NCI-H1694 treated with DMSO at 0.1 percent for 48 hours (cell line): ENCODE measurements at regions not wholly inside any gene's neighbourhood (a gene's known extent, or its start where the extent isn't known, plus 50 kb on each side); places are given as distances from the start of the nearest gene placed in this dataset.
A peak's percentile ranks its signal among the peaks of the same experiment; 100 is the strongest.

Source experiments
- DNase-seq: peaks from one replicate; lab custom pipeline; 2025; lab: John Stamatoyannopoulos, UW

DNA sequence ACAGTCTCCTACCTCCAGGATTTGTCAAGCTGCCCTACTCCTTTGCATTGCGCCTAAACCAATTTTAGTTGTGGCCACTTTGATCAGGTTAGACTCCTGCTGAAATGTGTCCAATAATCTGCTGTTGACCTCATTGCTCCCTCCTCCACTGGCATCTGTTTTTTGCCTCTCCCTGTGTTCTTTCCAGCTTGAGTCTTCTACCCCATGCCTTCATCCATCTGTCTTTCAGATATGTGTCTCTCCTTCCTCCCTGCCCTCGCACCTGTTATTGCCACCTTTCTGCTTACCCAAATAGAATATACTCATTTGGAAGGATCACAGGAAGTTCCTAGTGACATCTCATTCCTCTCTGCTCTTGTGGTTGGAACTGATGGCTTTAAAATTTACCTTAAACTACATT, 366.6 kb upstream of the CLNK start:
- DNase-seq: no peak

- no peak for DNase-seq
These were observed 366.2 kb upstream of the CLNK start for GRCh38 chr4:11050766-11051165.

- DNase-seq: peak; percentile 13
These were observed 364.4 kb upstream of the CLNK start for GRCh38 chr4:11049001-11049400.

DNA sequence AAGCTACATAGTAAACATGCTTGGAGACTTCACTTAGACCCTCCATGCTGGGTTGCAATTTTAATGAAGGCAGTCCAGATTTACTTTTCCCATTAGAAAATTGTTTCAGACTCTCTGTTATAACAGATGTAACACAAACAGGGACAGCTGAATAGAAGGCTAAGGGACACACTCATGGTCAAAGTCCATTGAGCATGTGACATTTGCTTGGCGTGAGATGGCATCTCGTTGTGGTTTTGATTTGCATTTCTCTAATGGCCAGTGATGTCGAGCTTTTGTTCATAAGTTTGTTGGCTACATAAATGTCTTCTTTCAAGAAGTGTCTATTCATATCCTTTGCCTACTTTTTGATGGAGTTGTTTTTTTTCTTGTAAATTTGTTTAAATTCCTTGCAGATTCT, 358.2 kb upstream of the CLNK start:
- no peak for DNase-seq

DNA sequence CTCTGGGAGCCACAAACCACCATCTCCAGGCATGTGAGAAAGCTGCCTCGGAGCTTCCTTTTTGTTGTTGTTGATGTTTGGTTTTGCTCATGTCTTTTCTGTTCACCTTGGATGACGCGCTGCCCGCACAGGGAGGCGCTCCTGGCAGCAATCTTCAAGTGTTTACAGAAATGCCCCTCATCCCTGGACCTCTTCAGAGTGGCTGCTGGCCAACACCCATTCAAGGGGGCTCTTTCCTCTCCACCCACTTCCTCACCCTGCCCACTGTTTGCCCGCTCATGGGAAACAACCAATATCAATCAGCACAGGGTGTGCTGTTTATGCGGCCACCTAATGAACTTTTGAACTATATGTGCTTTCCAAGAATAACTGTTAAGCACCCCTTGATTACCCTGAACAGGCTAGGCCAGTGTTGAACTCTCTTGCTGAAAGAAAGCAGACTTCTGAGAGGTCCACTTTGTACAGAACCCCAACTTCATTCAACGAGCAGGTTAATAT, 355.1 kb upstream of the CLNK start:
- no peak for DNase-seq

- no peak for DNase-seq
These were observed 354.4 kb upstream of the CLNK start for GRCh38 chr4:11038926-11039325.

GRCh38 chr4:11037637-11038036, 353.1 kb upstream of the CLNK start:
- DNase-seq: no peak

DNA sequence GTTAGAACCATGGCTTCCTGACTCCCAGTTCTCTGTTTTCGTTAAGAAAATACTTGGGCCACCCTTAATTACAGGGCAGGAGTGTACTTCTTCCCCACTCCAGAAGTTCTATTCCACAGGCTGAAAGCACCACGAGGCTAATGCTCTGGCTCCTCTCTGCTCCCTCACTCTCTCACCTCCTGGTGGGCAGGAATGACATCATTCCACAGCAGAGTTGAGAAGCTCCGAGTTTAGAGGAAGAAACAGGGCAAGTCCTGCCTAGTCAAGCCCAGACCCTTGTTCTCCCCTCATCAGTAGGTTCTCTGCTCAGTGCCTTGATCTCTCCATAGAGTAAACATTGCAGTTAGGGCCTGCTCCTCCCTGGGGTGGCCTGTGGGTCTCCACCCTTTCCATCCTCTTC, 343.8 kb upstream of the CLNK start:
- no peak for DNase-seq

DNA sequence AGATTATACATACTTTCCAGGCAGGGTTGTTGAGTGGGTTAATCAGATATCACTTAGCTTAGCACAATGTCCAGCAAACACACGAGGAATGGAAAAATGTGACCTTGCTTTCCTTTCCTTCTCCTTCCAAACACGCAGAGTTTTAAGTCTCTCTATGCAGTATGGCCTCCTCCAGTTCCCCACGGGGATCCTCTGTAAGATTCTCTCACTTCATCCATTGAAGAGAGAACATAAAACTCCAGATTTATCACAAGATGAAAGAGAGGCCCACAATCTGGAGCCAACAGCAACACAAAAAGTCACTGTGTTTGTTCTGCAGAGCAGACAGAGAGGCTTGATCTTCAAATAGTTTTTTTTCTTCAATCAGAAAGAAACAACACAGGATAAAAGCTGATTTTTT, 336.8 kb upstream of the CLNK start:
- no peak for DNase-seq

DNA sequence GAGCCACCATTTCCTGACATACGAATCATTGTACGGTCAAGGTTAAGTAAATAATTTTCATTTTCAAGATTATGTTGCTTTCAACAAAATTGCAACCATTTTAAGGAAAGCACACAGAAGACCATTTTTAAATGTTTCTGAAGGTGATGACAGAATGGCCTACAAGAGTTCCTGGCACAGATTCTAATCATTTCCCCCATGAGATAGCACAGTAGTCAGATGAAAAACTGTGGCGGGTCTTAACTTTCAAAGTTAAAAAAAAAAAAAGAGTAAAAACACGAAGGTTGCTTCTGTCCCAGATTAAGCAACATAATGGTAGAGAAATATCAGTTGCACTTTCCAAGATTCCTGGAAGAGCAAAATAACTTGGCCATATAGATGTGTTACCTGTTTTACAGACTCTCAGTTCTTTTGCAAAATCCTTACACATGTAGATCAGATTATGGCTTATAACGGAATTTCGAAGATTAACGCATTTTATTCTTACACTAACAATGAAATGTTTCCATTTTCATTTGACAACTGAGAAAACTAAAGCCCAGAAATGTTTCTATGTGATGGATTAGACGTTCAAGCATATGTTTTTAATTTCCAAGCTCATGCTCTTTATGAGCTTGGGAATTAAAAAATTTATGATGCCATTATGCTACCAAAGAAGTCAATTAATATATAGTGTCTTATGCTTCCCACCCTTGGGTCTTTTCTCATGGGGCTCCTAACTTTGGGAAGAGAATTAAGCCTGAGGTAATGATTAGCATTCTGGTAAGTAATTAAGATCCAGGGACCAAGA, 335.1 kb upstream of the CLNK start:
- no peak for DNase-seq

DNA sequence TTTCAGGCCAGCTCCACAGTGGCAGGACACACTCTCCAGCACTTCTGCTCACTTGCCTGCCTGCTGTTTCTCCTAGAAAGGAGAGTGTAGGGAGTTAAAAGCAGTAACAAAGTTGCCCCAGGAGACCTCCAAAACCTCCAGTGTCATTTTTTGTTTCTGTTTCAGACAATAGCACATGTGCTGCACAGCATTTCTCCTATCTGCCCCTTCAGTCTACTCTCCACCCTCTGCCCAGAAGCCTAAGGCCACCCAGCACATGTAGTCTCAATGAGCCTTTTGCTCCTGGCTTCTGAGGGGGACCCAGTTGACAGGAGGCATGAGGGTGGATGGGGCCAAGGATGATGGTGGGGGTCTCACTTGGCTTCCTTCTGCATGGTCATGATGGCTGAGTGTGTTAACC, 329.6 kb upstream of the CLNK start:
- DNase-seq: no peak

DNA sequence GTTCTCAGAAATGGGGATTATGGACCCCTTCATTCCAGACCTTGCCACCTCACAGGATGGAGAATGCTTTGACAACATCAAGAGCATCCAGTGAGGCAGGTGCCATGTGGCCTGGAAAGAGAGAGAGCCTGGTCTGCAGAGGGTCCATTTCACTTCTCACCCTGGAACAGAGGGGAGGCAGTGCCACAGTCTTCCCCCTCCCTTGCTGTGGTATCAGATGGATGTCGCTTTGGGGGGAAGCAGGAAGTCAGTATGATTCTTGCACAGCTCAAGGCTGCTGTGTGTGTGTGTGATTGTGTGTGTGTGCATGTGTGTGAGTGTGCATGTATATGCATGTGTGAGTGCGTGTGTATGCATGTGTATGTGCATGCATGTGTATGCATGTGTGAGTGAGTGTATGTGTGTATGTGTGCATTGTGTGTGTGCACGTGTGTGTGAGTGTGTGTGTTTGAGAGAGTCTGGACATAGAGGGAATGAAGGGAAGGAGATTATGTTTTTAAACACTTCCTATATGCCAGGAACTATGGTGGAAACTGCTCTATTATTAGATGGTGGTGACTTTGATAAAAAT, 328.6 kb upstream of the CLNK start:
- no peak for DNase-seq

DNA sequence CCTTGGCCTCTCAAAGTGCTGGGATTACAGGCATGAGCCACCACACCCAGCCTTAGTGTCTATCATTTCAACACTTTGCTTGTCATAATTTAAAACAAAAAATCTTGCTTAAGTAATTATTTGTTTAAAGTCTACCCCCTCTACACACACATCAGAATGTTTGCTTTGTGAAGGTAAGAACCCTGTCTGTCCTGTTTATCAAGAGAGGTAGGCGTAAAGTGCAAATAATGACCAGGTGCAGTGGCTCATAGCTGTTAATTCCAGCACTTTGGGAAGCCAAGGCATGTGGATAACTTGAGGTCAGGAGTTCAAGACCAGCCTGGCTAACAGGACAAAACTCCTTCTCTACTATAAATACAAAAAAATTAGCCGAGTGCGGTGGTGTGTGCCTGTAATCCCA, 326.7 kb upstream of the CLNK start:
- DNase-seq: no peak

- no peak for DNase-seq
These were observed 326.1 kb upstream of the CLNK start for GRCh38 chr4:11010624-11011023.

DNA sequence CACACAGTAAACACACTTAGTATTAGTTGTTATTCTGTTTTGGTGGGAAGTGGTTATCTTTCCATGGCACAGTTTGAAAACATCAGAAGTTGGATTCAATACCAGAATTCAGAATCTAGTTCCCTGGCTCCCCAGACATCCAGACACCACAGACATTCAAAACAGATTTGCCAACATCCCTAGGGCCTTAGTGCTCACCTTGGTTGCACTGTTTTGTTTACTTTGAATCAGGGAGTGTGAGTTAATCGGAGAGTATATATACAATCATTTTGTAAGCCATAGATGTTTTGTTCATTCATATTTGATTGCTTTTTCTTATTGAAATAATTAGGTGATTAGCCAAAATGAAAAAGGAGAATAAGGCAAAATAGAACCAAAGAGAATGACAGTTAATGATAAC, 324.7 kb upstream of the CLNK start:
- no peak for DNase-seq

GRCh38 chr4:11005300-11005699, 320.7 kb upstream of the CLNK start:
- DNase-seq: no peak

- DNase-seq: no peak
These were observed 320.2 kb upstream of the CLNK start for GRCh38 chr4:11004818-11005217.

DNA sequence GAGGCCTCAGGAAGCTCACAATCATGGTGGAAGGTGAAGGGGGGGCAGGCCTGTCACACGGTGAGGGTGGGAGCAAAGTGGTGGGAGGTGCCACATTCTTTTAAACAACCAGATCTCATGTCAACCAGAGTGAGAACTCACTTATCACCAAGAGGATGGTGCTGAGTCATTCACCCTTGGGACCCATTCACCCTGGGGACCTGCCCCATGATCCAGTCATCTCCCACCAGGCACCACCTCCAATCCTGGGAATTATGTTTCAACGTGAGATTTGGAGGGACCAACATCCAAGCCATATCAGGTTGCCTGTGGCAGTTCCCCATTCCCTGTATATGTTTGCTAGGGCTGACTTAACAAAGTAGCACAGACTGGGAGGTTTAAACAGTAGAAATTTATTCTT, 318.4 kb upstream of the CLNK start:
- DNase-seq: no peak

GRCh38 chr4:10998846-10999245, 314.3 kb upstream of the CLNK start:
- no peak for DNase-seq

DNA sequence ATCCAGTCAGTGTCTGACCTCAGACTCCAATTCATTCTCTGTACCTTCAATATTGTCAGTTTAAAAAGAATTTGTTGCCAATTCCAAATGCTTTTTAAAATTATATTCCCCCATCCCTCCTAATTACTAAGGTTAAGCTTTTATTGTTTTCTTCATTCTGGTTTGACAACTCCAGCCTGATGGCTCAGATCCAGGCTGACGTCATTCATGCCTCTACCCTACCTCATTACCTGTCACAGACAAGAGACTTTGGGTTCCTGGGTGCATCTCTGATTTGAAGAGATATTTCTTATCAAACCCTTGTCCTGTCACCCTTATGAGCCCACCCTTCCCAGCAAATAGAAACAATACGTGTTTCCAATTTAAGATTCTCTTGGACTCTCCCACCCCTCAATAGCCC, 300.2 kb upstream of the CLNK start:
- no peak for DNase-seq

DNA sequence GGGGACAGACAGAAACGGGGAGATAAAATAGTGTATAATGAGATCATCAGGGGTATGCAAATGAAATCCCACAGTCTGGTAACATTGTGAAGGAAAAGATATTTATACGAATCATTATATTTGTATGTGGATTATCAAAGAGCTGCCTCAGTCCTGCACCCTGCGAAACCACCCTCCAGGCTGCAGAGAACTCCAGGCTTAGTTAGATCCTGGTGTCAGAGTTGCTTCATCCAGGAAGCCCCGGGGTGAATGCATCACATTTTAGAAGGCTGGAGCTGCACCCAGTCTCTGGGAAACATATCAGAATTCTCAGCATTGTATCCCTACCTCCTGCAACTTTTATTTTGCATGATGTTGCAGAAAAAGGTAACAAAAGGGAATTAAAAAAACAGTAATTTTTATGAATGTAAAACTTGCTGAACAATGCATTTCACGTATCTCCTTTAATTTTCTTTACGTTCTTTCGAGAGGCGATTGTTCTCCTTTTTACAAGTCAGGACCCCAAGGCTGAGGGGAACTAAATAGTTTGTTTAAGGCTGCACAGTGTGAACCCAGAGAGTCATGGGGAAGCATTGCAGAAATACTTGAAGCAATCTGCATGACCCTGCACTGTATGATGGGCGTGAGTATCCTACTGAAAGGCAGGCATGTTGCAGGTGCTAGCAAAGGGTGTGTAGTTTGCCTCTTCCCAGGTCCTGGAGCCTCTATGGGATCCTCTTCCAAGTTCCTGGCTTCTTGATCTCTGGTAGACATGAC, 299.5 kb upstream of the CLNK start:
- no peak for DNase-seq

- no peak for DNase-seq
These were observed 298.7 kb upstream of the CLNK start for GRCh38 chr4:10983268-10983667.

DNA sequence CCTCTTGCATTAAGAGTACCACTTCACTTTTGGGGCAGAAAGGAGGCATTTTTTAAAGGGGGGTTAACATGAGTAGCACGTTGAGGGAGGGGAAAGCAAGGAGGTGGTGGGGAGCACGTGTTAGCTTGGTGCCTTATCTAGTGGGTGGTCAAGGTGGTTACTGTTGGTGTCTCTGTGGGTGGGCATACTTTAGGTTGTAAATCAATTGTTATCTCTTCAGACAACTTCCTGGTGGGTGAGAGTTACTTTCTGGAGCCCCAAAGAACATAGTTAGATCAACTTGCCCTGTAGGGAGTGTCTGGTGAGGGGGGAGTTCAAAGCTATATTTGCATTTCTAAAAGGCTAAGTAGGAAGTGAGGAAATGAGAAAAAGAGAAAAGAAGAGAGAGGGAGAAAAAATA, 297.7 kb upstream of the CLNK start:
- no peak for DNase-seq
